HG03571 (cell line): ENCODE measurements at regions not wholly inside any gene's neighbourhood (a gene's known extent, or its start where the extent isn't known, plus 50 kb on each side); places are given as distances from the start of the nearest gene placed in this dataset.
"Not testable (repeated sequence)": the region's sequence is repeated elsewhere in the genome, so short reads cannot be mapped to it uniquely, and the experiment has no call there.

Experiments
- ATAC-seq: cut with Tn5 transposase; IDR thresholded peaks from one replicate; pipeline ENCODE4 v1.9.1; 2021; ENCODE audit not compliant: unreplicated experiment

GRCh38 chr18:67143028-67143427 lies 373.5 kb downstream of the DSEL start:
- no peak for ATAC-seq

GRCh38 chr18:67142604-67143003 lies 373.9 kb downstream of the DSEL start:
- ATAC-seq = no peak

GRCh38 chr18:67140495-67140894 lies 376.0 kb downstream of the DSEL start:
- ATAC-seq = no peak

GRCh38 chr18:67139899-67140298 lies 376.6 kb downstream of the DSEL start:
- ATAC-seq = no peak

GRCh38 chr18:67135981-67136380 lies 380.5 kb downstream of the DSEL start:
- ATAC-seq = no peak

- no peak for ATAC-seq
Observed at GRCh38 chr18:67134911-67135310, 381.6 kb downstream of the DSEL start.

- no peak for ATAC-seq
Observed at GRCh38 chr18:67133669-67134068, 382.9 kb downstream of the DSEL start.

GRCh38 chr18:67132919-67133318 lies 383.6 kb downstream of the DSEL start:
- no peak for ATAC-seq

- no peak for ATAC-seq
Observed at GRCh38 chr18:67131498-67131897, 385.0 kb downstream of the DSEL start.

GRCh38 chr18:67126751-67127150 lies 389.8 kb downstream of the DSEL start:
- not testable (repeated sequence) for ATAC-seq

- no peak for ATAC-seq
Observed at GRCh38 chr18:67123901-67124300, 392.6 kb downstream of the DSEL start.

GRCh38 chr18:67117804-67118203 lies 398.7 kb downstream of the DSEL start:
- ATAC-seq = no peak

- no peak for ATAC-seq
Observed at GRCh38 chr18:67109535-67109934, 407.0 kb downstream of the DSEL start.

GRCh38 chr18:67108894-67109293 lies 407.6 kb downstream of the DSEL start:
- ATAC-seq = no peak

GRCh38 chr18:67104700-67105284 lies 411.7 kb downstream of the DSEL start:
- peak; percentile 83 for ATAC-seq

GRCh38 chr18:67094123-67094522 lies 422.4 kb downstream of the DSEL start:
- no peak for ATAC-seq

GRCh38 chr18:67092141-67092540 lies 424.4 kb downstream of the DSEL start:
- ATAC-seq = no peak

GRCh38 chr18:67081482-67082211 lies 434.9 kb downstream of the DSEL start:
- ATAC-seq = no peak

GRCh38 chr18:67080601-67081000 lies 435.9 kb downstream of the DSEL start:
- ATAC-seq = no peak

GRCh38 chr18:67074309-67074708 lies 442.2 kb downstream of the DSEL start:
- no peak for ATAC-seq

- ATAC-seq = no peak
Observed at GRCh38 chr18:67072791-67073190, 443.7 kb downstream of the DSEL start.

- ATAC-seq = no peak
Observed at GRCh38 chr18:67068608-67069007, 447.9 kb downstream of the DSEL start.

- ATAC-seq = no peak
Observed at GRCh38 chr18:67047334-67047733, 443.4 kb upstream of the CDH19 start.
